Sigmoid colon (tissue), 4 donors: ENCODE measurements at regions not wholly inside any gene's neighbourhood (a gene's known extent, or its start where the extent isn't known, plus 50 kb on each side); places are given as distances from the start of the nearest gene placed in this dataset.

Experiments
- EP300 ChIP-seq, 4 donors: sonication (generic); formaldehyde crosslinking; IDR thresholded peaks; one replicate each; pipeline ENCODE4 v1.6.1; 2017; ENCODE audit warnings: antibody characterized with exemption in 4 of 4
- POLR2A ChIP-seq, 2 donors: fragments of 450-650 bp; IDR thresholded peaks; one replicate each; pipeline ENCODE4 v1.6.1; 2016; ENCODE audit warnings: antibody characterized with exemption in 2 of 2, mild to moderate bottlenecking in 2 of 2, moderate library complexity in 2 of 2
- POLR2AphosphoS5 ChIP-seq, 4 donors: sonication (generic); formaldehyde crosslinking; IDR thresholded peaks; one replicate each; pipeline ENCODE4 v1.6.1; 2017; ENCODE audit warnings: antibody characterized with exemption in 4 of 4
- TF ChIP-seq, protein P1 (sequence below), 4 experiments: fragments of 450-650 bp in 3 of 4; fragments of 200-600 bp in 1 of 4; IDR thresholded peaks; one replicate each; pipeline ENCODE4 v1.5.1; 2016 to 2019; ENCODE audit warnings: antibody characterized with exemption in 4 of 4, mild to moderate bottlenecking in 3 of 4, moderate library complexity in 2 of 4

DNA sequence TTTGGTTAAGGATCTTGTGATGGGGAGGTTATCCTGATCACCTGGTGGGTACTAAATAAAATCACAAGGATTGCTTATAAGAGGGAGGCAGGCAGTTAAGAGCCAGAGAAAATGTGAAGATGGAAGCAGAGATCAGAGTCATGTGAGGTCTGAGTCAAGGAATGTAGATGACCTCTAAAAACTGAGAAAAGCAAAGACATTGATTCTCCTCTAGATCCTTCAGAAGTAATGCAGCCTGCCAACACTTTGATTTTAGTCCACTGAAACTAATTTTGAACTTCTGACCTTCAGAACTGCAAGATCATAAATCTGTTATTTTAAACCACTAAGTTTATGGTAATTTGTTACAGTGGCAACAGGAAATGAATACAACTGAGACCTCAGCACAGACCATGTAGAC, 499.0 kb downstream of the GADD45G start:
- TF ChIP-seq, protein P1, sequence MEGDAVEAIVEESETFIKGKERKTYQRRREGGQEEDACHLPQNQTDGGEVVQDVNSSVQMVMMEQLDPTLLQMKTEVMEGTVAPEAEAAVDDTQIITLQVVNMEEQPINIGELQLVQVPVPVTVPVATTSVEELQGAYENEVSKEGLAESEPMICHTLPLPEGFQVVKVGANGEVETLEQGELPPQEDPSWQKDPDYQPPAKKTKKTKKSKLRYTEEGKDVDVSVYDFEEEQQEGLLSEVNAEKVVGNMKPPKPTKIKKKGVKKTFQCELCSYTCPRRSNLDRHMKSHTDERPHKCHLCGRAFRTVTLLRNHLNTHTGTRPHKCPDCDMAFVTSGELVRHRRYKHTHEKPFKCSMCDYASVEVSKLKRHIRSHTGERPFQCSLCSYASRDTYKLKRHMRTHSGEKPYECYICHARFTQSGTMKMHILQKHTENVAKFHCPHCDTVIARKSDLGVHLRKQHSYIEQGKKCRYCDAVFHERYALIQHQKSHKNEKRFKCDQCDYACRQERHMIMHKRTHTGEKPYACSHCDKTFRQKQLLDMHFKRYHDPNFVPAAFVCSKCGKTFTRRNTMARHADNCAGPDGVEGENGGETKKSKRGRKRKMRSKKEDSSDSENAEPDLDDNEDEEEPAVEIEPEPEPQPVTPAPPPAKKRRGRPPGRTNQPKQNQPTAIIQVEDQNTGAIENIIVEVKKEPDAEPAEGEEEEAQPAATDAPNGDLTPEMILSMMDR (IDR thresholded peaks at IDR 0.05), result no peak
- TF ChIP-seq POLR2A (IDR thresholded peaks at IDR 0.05) (no peak), POLR2AphosphoS5 (IDR thresholded peaks at IDR 0.05) (no peak), EP300 (IDR thresholded peaks at IDR 0.05) (no peak)
